Upper lobe of left lung (tissue), 6 donors: ENCODE measurements at regions not wholly inside any gene's neighbourhood (a gene's known extent, or its start where the extent isn't known, plus 50 kb on each side); places are given as distances from the start of the nearest gene placed in this dataset.

Source experiments
- ATAC-seq, 2 donors: fragments of 200-7000 bp; cut with Tn5 transposase; one replicate each; pipeline ENCODE4 v1.9.1; 2022; ENCODE audit warnings: mild to moderate bottlenecking in 2 of 2, moderate library complexity in 2 of 2; ENCODE audit not compliant: low FRiP score in 2 of 2
- DNase-seq, 2 donors: peaks; one replicate each; pipeline ENCODE4 v3.0.0-alpha.2; 2019 to 2020
- H3K27ac ChIP-seq, 4 donors: fragments of 200-600 bp; sonication (generic); one replicate each; pipeline ENCODE4 v1.5.1; 2016 to 2019
- H3K27me3 ChIP-seq, 4 donors: fragments of 200-600 bp; sonication (generic); one replicate each; pipeline ENCODE4 v1.5.1; 2017 to 2019
- H3K36me3 ChIP-seq, 4 donors: fragments of 200-600 bp; sonication (generic); one replicate each; pipeline ENCODE4 v1.5.1; 2016 to 2019
- H3K4me1 ChIP-seq, 4 donors: fragments of 200-600 bp; sonication (generic); one replicate each; pipeline ENCODE4 v1.5.1; 2018 to 2019
- H3K4me3 ChIP-seq, 4 donors: fragments of 200-600 bp; sonication (generic); one replicate each; pipeline ENCODE4 v1.5.1; 2017 to 2019; ENCODE audit warnings: mild to moderate bottlenecking in 2 of 4, moderate library complexity in 1 of 4
- H3K9me3 ChIP-seq, 4 donors: fragments of 200-600 bp; sonication (generic); one replicate each; pipeline ENCODE4 v1.5.1; 2018 to 2019
- POLR2A ChIP-seq, 4 donors: fragments of 450-650 bp; IDR thresholded peaks; one replicate each; pipeline ENCODE4 v1.5.1; 2016 to 2017; ENCODE audit warnings: antibody characterized with exemption in 4 of 4, mild to moderate bottlenecking in 2 of 4
- WGBS, 2 donors: methylation state at CpG; one replicate each; pipeline ENCODE4 v1.1.5; 2017 to 2018; 5-methylcytosine and 5-hydroxymethylcytosine counted together
- donor health status: DM: no; HTN: no; CAD: no; lungs with moderate emphysema.
- donor health status: DM: no; HTN: yes; CAD: no; lungs with severe emphysema.

DNA sequence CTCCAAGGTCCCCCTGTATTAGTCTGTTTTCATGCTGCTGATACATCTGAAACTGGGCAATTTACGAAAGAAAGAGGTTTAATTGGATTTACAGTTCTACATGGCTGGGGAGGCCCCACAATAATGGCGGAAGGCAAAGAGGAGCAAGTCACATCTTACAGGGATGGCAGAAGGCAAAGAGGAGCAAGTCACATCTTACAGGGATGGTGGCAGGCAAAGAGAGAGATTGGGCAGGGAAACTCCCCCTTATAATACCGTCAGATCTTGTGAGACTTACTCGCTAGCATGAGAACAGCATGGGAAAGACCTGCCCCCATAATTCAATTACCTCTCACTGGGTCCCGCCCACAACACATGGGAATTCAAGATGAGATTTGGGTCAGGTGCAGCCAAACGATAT lies 50.0 kb upstream of the FARP1 start:
- Histone ChIP-seq H3K9me3 (no peaks in the 10 kb centered on the region), H3K36me3 (no peaks in the 10 kb centered on the region), H3K27me3 (no peaks in the 10 kb centered on the region), H3K4me1 (no peaks in the 10 kb centered on the region), H3K27ac (no peak overlapping the region), H3K4me3 (no peak overlapping the region)
- 77 to 95% methylated on average over 6 of the region's 6 CpGs for WGBS, 2 donors
- TF ChIP-seq POLR2A (IDR thresholded peaks at IDR 0.05): no peak
- no peak for ATAC-seq
- DNase-seq: no peak
